ENCODE measurements at regions not wholly inside any gene's neighbourhood (a gene's known extent, or its start where the extent isn't known, plus 50 kb on each side); places are given as distances from the start of the nearest gene placed in this dataset.

DNA sequence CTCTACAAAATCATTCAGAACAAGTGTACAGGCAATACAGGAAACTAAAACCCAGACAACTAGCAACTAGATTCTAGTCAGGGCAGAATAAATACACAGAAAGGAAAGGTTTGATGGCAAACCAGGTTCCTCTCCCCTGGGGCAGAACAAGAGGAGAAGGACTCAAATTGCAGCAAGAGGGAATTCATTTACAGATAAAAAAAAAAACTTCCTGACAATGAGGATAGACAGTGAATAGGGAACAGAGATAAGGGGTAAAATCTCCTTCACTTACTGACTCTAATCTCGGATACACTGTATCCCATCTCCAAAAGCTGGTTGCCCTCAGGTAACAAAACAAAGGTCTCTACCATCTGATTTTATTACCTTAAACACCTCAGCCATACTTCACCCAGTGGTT is 244.0 kb downstream of the SEC61B start:
- TF ChIP-seq CTCF (conservative IDR thresholded peaks at IDR 0.05; ENCODE audit: low read length) = no peak
- TF ChIP-seq EZH2phosphoT487 (IDR thresholded peaks at IDR 0.05; ENCODE audit: borderline replicate concordance, low read depth, low read length) = no peak
